ENCODE measurements at regions not wholly inside any gene's neighbourhood (a gene's known extent, or its start where the extent isn't known, plus 50 kb on each side); places are given as distances from the start of the nearest gene placed in this dataset.

- Histone ChIP-seq H3K9me3 (ENCODE audit: control insufficient read depth in 1 of 2, low read length in 2 of 2) (no peaks in the 10 kb centered on the region), H3K4me3 (ENCODE audit: low read depth in 1 of 2, low read length in 2 of 2) (no peak overlapping the region), H3K27me3 (ENCODE audit: low read depth, low read length) (no peaks in the 10 kb centered on the region), H3K4me1 (ENCODE audit: control insufficient read depth in 1 of 2, insufficient read depth in 2 of 2, low read length in 2 of 2) (no peaks in the 10 kb centered on the region), H3K36me3 (ENCODE audit: control insufficient read depth in 1 of 2, insufficient read depth in 2 of 2, low read length in 2 of 2) (no peaks in the 10 kb centered on the region), H3K27ac (ENCODE audit: low read length) (no peak overlapping the region)
Observed at GRCh38 chr13:105597573-105597972, 937.9 kb downstream of the EFNB2 start.

- Histone ChIP-seq H3K4me3 (ENCODE audit: low read depth in 1 of 2, low read length in 2 of 2) (no peak overlapping the region), H3K27me3 (ENCODE audit: low read depth, low read length) (no peaks in the 10 kb centered on the region), H3K36me3 (ENCODE audit: control insufficient read depth in 1 of 2, insufficient read depth in 2 of 2, low read length in 2 of 2) (no peaks in the 10 kb centered on the region), H3K4me1 (ENCODE audit: control insufficient read depth in 1 of 2, insufficient read depth in 2 of 2, low read length in 2 of 2) (no peaks in the 10 kb centered on the region), H3K27ac (ENCODE audit: low read length) (no peak overlapping the region), H3K9me3 (ENCODE audit: control insufficient read depth in 1 of 2, low read length in 2 of 2) (no peaks in the 10 kb centered on the region)
Observed at GRCh38 chr13:105595471-105595870, 940.0 kb downstream of the EFNB2 start.

- Histone ChIP-seq H3K4me3 (ENCODE audit: low read depth in 1 of 2, low read length in 2 of 2) (no peak overlapping the region), H3K4me1 (ENCODE audit: control insufficient read depth in 1 of 2, insufficient read depth in 2 of 2, low read length in 2 of 2) (no peaks in the 10 kb centered on the region), H3K27me3 (ENCODE audit: low read depth, low read length) (no peaks in the 10 kb centered on the region), H3K36me3 (ENCODE audit: control insufficient read depth in 1 of 2, insufficient read depth in 2 of 2, low read length in 2 of 2) (no peaks in the 10 kb centered on the region), H3K9me3 (ENCODE audit: control insufficient read depth in 1 of 2, low read length in 2 of 2) (no peaks in the 10 kb centered on the region), H3K27ac (ENCODE audit: low read length) (no peak overlapping the region)
Observed at GRCh38 chr13:105591277-105591676, 944.2 kb downstream of the EFNB2 start.

- Histone ChIP-seq H3K36me3 (ENCODE audit: control insufficient read depth in 1 of 2, insufficient read depth in 2 of 2, low read length in 2 of 2) (no peaks in the 10 kb centered on the region), H3K27me3 (ENCODE audit: low read depth, low read length) (no peaks in the 10 kb centered on the region), H3K4me1 (ENCODE audit: control insufficient read depth in 1 of 2, insufficient read depth in 2 of 2, low read length in 2 of 2) (no peaks in the 10 kb centered on the region), H3K27ac (ENCODE audit: low read length) (no peak overlapping the region), H3K4me3 (ENCODE audit: low read depth in 1 of 2, low read length in 2 of 2) (no peak overlapping the region), H3K9me3 (ENCODE audit: control insufficient read depth in 1 of 2, low read length in 2 of 2) (no peaks in the 10 kb centered on the region)
Observed at GRCh38 chr13:105587786-105588185, 947.7 kb downstream of the EFNB2 start.

GRCh38 chr13:105579821-105580710, 955.4 kb downstream of the EFNB2 start:
- Histone ChIP-seq H3K4me3 (ENCODE audit: low read depth in 1 of 2, low read length in 2 of 2) (no peak overlapping the region), H3K9me3 (ENCODE audit: control insufficient read depth in 1 of 2, low read length in 2 of 2) (peaks cover 0 to 5% of the 10 kb centered on the region in 2 donors), H3K4me1 (ENCODE audit: control insufficient read depth in 1 of 2, insufficient read depth in 2 of 2, low read length in 2 of 2) (no peaks in the 10 kb centered on the region), H3K27ac (ENCODE audit: low read length) (no peak overlapping the region), H3K27me3 (ENCODE audit: low read depth, low read length) (no peaks in the 10 kb centered on the region), H3K36me3 (ENCODE audit: control insufficient read depth in 1 of 2, insufficient read depth in 2 of 2, low read length in 2 of 2) (no peaks in the 10 kb centered on the region)

GRCh38 chr13:105573136-105573535, 962.3 kb downstream of the EFNB2 start:
- Histone ChIP-seq H3K9me3 (ENCODE audit: control insufficient read depth in 1 of 2, low read length in 2 of 2) (peaks cover 0 to 2% of the 10 kb centered on the region in 2 donors), H3K4me1 (ENCODE audit: control insufficient read depth in 1 of 2, insufficient read depth in 2 of 2, low read length in 2 of 2) (no peaks in the 10 kb centered on the region), H3K27ac (ENCODE audit: low read length) (no peak overlapping the region), H3K36me3 (ENCODE audit: control insufficient read depth in 1 of 2, insufficient read depth in 2 of 2, low read length in 2 of 2) (no peaks in the 10 kb centered on the region), H3K4me3 (ENCODE audit: low read depth in 1 of 2, low read length in 2 of 2) (no peak overlapping the region), H3K27me3 (ENCODE audit: low read depth, low read length) (no peaks in the 10 kb centered on the region)

GRCh38 chr13:105572401-105572800, 963.1 kb downstream of the EFNB2 start:
- H3K27me3 ChIP-seq (ENCODE audit: low read depth, low read length), result no peaks in the 10 kb centered on the region
- H3K36me3 ChIP-seq (ENCODE audit: control insufficient read depth in 1 of 2, insufficient read depth in 2 of 2, low read length in 2 of 2), result no peaks in the 10 kb centered on the region
- no peak overlapping the region for H3K4me3 ChIP-seq (ENCODE audit: low read depth in 1 of 2, low read length in 2 of 2)
- peaks cover 0 to 1% of the 10 kb centered on the region in 2 donors for H3K9me3 ChIP-seq (ENCODE audit: control insufficient read depth in 1 of 2, low read length in 2 of 2)
- no peak overlapping the region for H3K27ac ChIP-seq (ENCODE audit: low read length)
- no peaks in the 10 kb centered on the region for H3K4me1 ChIP-seq (ENCODE audit: control insufficient read depth in 1 of 2, insufficient read depth in 2 of 2, low read length in 2 of 2)

GRCh38 chr13:105569816-105570215, 965.6 kb downstream of the EFNB2 start:
- Histone ChIP-seq H3K27ac (ENCODE audit: low read length) (no peak overlapping the region), H3K36me3 (ENCODE audit: control insufficient read depth in 1 of 2, insufficient read depth in 2 of 2, low read length in 2 of 2) (no peaks in the 10 kb centered on the region), H3K4me1 (ENCODE audit: control insufficient read depth in 1 of 2, insufficient read depth in 2 of 2, low read length in 2 of 2) (no peaks in the 10 kb centered on the region), H3K27me3 (ENCODE audit: low read depth, low read length) (no peaks in the 10 kb centered on the region), H3K4me3 (ENCODE audit: low read depth in 1 of 2, low read length in 2 of 2) (no peak overlapping the region), H3K9me3 (ENCODE audit: control insufficient read depth in 1 of 2, low read length in 2 of 2) (no peaks in the 10 kb centered on the region)

- Histone ChIP-seq H3K4me3 (ENCODE audit: low read depth in 1 of 2, low read length in 2 of 2) (no peak overlapping the region), H3K36me3 (ENCODE audit: control insufficient read depth in 1 of 2, insufficient read depth in 2 of 2, low read length in 2 of 2) (no peaks in the 10 kb centered on the region), H3K27ac (ENCODE audit: low read length) (no peak overlapping the region), H3K4me1 (ENCODE audit: control insufficient read depth in 1 of 2, insufficient read depth in 2 of 2, low read length in 2 of 2) (no peaks in the 10 kb centered on the region), H3K27me3 (ENCODE audit: low read depth, low read length) (no peaks in the 10 kb centered on the region), H3K9me3 (ENCODE audit: control insufficient read depth in 1 of 2, low read length in 2 of 2) (no peaks in the 10 kb centered on the region)
Observed at GRCh38 chr13:105567951-105568525, 967.4 kb downstream of the EFNB2 start.

GRCh38 chr13:105565136-105565727, 970.2 kb downstream of the EFNB2 start:
- Histone ChIP-seq H3K36me3 (ENCODE audit: control insufficient read depth in 1 of 2, insufficient read depth in 2 of 2, low read length in 2 of 2) (no peaks in the 10 kb centered on the region), H3K9me3 (ENCODE audit: control insufficient read depth in 1 of 2, low read length in 2 of 2) (no peaks in the 10 kb centered on the region), H3K27ac (ENCODE audit: low read length) (no peak overlapping the region)

GRCh38 chr13:105552078-105552477, 983.4 kb downstream of the EFNB2 start:
- Histone ChIP-seq H3K27me3 (ENCODE audit: low read depth, low read length) (no peaks in the 10 kb centered on the region), H3K36me3 (ENCODE audit: control insufficient read depth in 1 of 2, insufficient read depth in 2 of 2, low read length in 2 of 2) (no peaks in the 10 kb centered on the region), H3K27ac (ENCODE audit: low read length) (no peak overlapping the region), H3K9me3 (ENCODE audit: control insufficient read depth in 1 of 2, low read length in 2 of 2) (no peaks in the 10 kb centered on the region), H3K4me3 (ENCODE audit: low read depth in 1 of 2, low read length in 2 of 2) (no peak overlapping the region), H3K4me1 (ENCODE audit: control insufficient read depth in 1 of 2, insufficient read depth in 2 of 2, low read length in 2 of 2) (no peaks in the 10 kb centered on the region)

More at GRCh38 chr13:105565136-105565727, 970.2 kb downstream of the EFNB2 start:
- H3K4me1 ChIP-seq (ENCODE audit: control insufficient read depth in 1 of 2, insufficient read depth in 2 of 2, low read length in 2 of 2), result no peaks in the 10 kb centered on the region
- no peaks in the 10 kb centered on the region for H3K27me3 ChIP-seq (ENCODE audit: low read depth, low read length)
- no peak overlapping the region for H3K4me3 ChIP-seq (ENCODE audit: low read depth in 1 of 2, low read length in 2 of 2)
